CD14-positive monocyte (primary cell): ENCODE measurements at regions not wholly inside any gene's neighbourhood (a gene's known extent, or its start where the extent isn't known, plus 50 kb on each side); places are given as distances from the start of the nearest gene placed in this dataset.

Experiments
- DNase-seq, 3 donors: peaks; one replicate each; pipeline ENCODE4 v3.0.0-alpha.2; 2011 to 2022
- H2AFZ ChIP-seq: 2 replicates; pipeline ENCODE4 v1.6.0; 2012; ENCODE audit warnings: mild to moderate bottlenecking, low read depth, low read length, inconsistent platforms; ENCODE audit not compliant: insufficient read depth, poor library complexity, severe bottlenecking
- H3K27ac ChIP-seq, 2 donors: 1 replicate in 1 of 2; 2 replicates in 1 of 2; pipeline ENCODE4 v1.5.1; 2012 to 2013; ENCODE audit warnings: low read length in 2 of 2, control low read depth in 1 of 2, inconsistent platforms in 1 of 2, low read depth in 1 of 2, mild to moderate bottlenecking in 1 of 2
- H3K27me3 ChIP-seq, 2 donors: one replicate each; pipeline versions ENCODE4 v1.6.0 to v1.6.1; 2011 to 2013; ENCODE audit warnings: low read length in 2 of 2; ENCODE audit not compliant: control insufficient read depth in 2 of 2, insufficient read depth in 2 of 2
- H3K36me3 ChIP-seq, 2 donors: replicated peaks in 1 of 2; 1 replicate in 1 of 2; 2 replicates in 1 of 2; pipeline versions ENCODE4 v1.5.1 to v1.6.1; 2012 to 2013; ENCODE audit warnings: low read length in 2 of 2, control low read depth in 1 of 2, inconsistent platforms in 1 of 2, mild to moderate bottlenecking in 1 of 2; ENCODE audit not compliant: insufficient read depth in 2 of 2, control insufficient read depth in 1 of 2
- H3K4me1 ChIP-seq, 2 donors: 1 replicate in 1 of 2; 2 replicates in 1 of 2; pipeline versions ENCODE4 v1.5.1 to v1.6.1; 2012 to 2013; ENCODE audit warnings: low read length in 2 of 2, control low read depth in 1 of 2, inconsistent platforms in 1 of 2, mild to moderate bottlenecking in 1 of 2, moderate library complexity in 1 of 2; ENCODE audit not compliant: insufficient read depth in 2 of 2, control insufficient read depth in 1 of 2
- H3K4me2 ChIP-seq: replicated peaks from 2 replicates; pipeline ENCODE3; 2012; ENCODE audit warnings: low read length, moderate library complexity, mild to moderate bottlenecking; ENCODE audit not compliant: poor library complexity, severe bottlenecking; ENCODE audit errors: extremely low read depth
- H3K4me3 ChIP-seq, 3 experiments: fragments of 200-600 bp in 1 of 3; sonication (generic) in 1 of 3; replicated peaks in 1 of 3; 1 replicate in 2 of 3; 2 replicates in 1 of 3; pipeline ENCODE4 v1.5.1; 2011 to 2013; ENCODE audit warnings: low read length in 3 of 3, mild to moderate bottlenecking in 3 of 3, control low read depth in 2 of 3, low read depth in 2 of 3, inconsistent platforms in 1 of 3, moderate library complexity in 1 of 3
- H3K79me2 ChIP-seq: 2 replicates; pipeline ENCODE4 v1.6.0; 2012; ENCODE audit warnings: mild to moderate bottlenecking, control low read depth, inconsistent platforms, low read length, moderate library complexity; ENCODE audit not compliant: insufficient read depth
- H3K9ac ChIP-seq: 2 replicates; pipeline ENCODE4 v1.6.0; 2017; ENCODE audit warnings: low read length, mild to moderate bottlenecking; ENCODE audit not compliant: insufficient read depth, poor library complexity, severe bottlenecking
- H3K9me3 ChIP-seq, 2 donors: replicated peaks in 1 of 2; 1 replicate in 1 of 2; 2 replicates in 1 of 2; pipeline versions ENCODE4 v1.5.1 to v1.6.1; 2012 to 2013; ENCODE audit warnings: low read length in 2 of 2, control low read depth in 1 of 2; ENCODE audit not compliant: control insufficient read depth in 1 of 2, insufficient read depth in 1 of 2
- H4K20me1 ChIP-seq: 2 replicates; pipeline ENCODE4 v1.6.0; 2012; ENCODE audit warnings: mild to moderate bottlenecking, low read length, control low read depth, moderate library complexity; ENCODE audit not compliant: insufficient read depth
- H3K27ac Mint-ChIP-seq, 7 donors: one replicate each; pipeline ENCODE4 v1.8.0; 2020; ENCODE audit warnings: mild to moderate bottlenecking in 7 of 7, mixed read lengths in 7 of 7, moderate library complexity in 6 of 7, inconsistent platforms in 2 of 7
- H3K27me3 Mint-ChIP-seq, 3 donors: one replicate each; pipeline ENCODE4 v1.8.0; 2021 to 2022; ENCODE audit warnings: low read depth in 3 of 3, mild to moderate bottlenecking in 3 of 3, mixed read lengths in 3 of 3, moderate library complexity in 3 of 3, inconsistent platforms in 1 of 3
- H3K36me3 Mint-ChIP-seq, 2 donors: one replicate each; pipeline ENCODE4 v1.8.0; 2020; ENCODE audit warnings: mixed read lengths in 2 of 2, inconsistent platforms in 1 of 2, mild to moderate bottlenecking in 1 of 2
- H3K4me1 Mint-ChIP-seq: one replicate; pipeline ENCODE4 v1.8.0; 2020; ENCODE audit warnings: mild to moderate bottlenecking, mixed read lengths
- H3K4me3 Mint-ChIP-seq, 2 donors: one replicate each; pipeline ENCODE4 v1.8.0; 2020; ENCODE audit warnings: mild to moderate bottlenecking in 2 of 2, mixed read lengths in 2 of 2, moderate library complexity in 1 of 2
- H3K9me3 Mint-ChIP-seq, 7 donors: one replicate each; pipeline ENCODE4 v1.8.0; 2020 to 2022; ENCODE audit warnings: mixed read lengths in 7 of 7, mild to moderate bottlenecking in 6 of 7, moderate library complexity in 6 of 7, inconsistent platforms in 2 of 7
- CTCF ChIP-seq: fragments of 200-600 bp; IDR thresholded peaks from one replicate; pipeline ENCODE4 v1.8.0; 2022; ENCODE audit warnings: antibody characterized with exemption, mild to moderate bottlenecking
- WGBS: methylation state at CpG from one replicate; pipeline ENCODE4 v1.1.5; 2013; ENCODE audit warnings: missing lambda C conversion rate; ENCODE audit not compliant: insufficient coverage; 5-methylcytosine and 5-hydroxymethylcytosine counted together
- intact Hi-C, 2 donors: fragments of 100-400 bp; cut with micrococcal nuclease; formaldehyde crosslinking; loops; one replicate each; pipeline versions ENCODE4 v1.15.0 to v1.15.1; 2023

DNA sequence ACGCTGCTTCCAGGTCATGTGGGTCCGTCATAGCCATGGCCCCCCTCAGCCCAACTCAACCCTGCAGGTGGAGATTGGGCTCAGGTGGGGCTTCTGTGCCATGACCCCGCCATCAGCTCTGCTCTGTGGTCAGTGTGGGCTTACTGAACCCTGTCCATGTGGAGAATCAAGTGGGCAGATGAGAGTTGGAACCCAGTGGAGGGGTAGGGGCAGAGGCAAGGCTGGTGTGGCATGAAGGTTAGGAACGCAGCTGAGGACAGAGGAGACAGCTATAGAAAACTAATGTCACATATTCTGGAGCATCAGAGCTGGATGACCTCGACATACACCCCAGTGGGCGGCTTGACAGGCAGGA, 355.9 kb downstream of the PTPRU start:
- Histone ChIP-seq H3K27ac (no peak overlapping the region), H3K9me3 (no peaks in the 10 kb centered on the region), H3K4me2 (no peak overlapping the region), H3K36me3 (no peaks in the 10 kb centered on the region), H3K4me1 (no peaks in the 10 kb centered on the region), H3K79me2 (no peaks in the 10 kb centered on the region), H3K4me3 (no peak overlapping the region), H3K27me3 (no peaks in the 10 kb centered on the region), H3K9ac (no peak overlapping the region), H4K20me1 (no peaks in the 10 kb centered on the region), H2AFZ (no peak overlapping the region)
- H3K27me3 Mint-ChIP-seq, result peaks cover 3 to 6% (median 6%) of the 10 kb centered on the region in 3 donors
- no peak overlapping the region for H3K4me3 Mint-ChIP-seq
- TF ChIP-seq CTCF, result no peak
- H3K36me3 Mint-ChIP-seq, result no peaks in the 10 kb centered on the region
- no peaks in the 10 kb centered on the region for H3K4me1 Mint-ChIP-seq
- peaks cover 0 to 2% (median 0%) of the 10 kb centered on the region in 7 donors for H3K9me3 Mint-ChIP-seq
- intact Hi-C loops, result no loop called here
- no peak for DNase-seq
- 82% methylated on average over 5 of the region's 6 CpGs for WGBS
- no peak overlapping the region for H3K27ac Mint-ChIP-seq

- Histone ChIP-seq H3K9ac (no peak overlapping the region), H2AFZ (no peak overlapping the region), H3K36me3 (no peaks in the 10 kb centered on the region), H3K4me2 (no peak overlapping the region), H4K20me1 (no peaks in the 10 kb centered on the region), H3K4me1 (no peaks in the 10 kb centered on the region), H3K27ac (no peak overlapping the region), H3K79me2 (no peaks in the 10 kb centered on the region), H3K27me3 (no peaks in the 10 kb centered on the region), H3K9me3 (no peaks in the 10 kb centered on the region), H3K4me3 (no peak overlapping the region)
- intact Hi-C loops, result no loop called here
- Mint-ChIP-seq H3K27ac (no peak overlapping the region), H3K36me3 (no peaks in the 10 kb centered on the region), H3K9me3 (peaks cover 0 to 2% (median 0%) of the 10 kb centered on the region in 7 donors), H3K27me3 (peaks cover 3 to 6% (median 3%) of the 10 kb centered on the region in 3 donors), H3K4me1 (no peaks in the 10 kb centered on the region), H3K4me3 (no peak overlapping the region)
- DNase-seq, result no peak
- 95% methylated on average over 7 of the region's 13 CpGs for WGBS
- TF ChIP-seq CTCF, result no peak
Observed at GRCh38 chr1:29591601-29592260, 355.4 kb downstream of the PTPRU start.
